ENCODE measurements at regions not wholly inside any gene's neighbourhood (a gene's known extent, or its start where the extent isn't known, plus 50 kb on each side); places are given as distances from the start of the nearest gene placed in this dataset.
A peak's percentile ranks its signal among the peaks of the same experiment; 100 is the strongest.

DNA sequence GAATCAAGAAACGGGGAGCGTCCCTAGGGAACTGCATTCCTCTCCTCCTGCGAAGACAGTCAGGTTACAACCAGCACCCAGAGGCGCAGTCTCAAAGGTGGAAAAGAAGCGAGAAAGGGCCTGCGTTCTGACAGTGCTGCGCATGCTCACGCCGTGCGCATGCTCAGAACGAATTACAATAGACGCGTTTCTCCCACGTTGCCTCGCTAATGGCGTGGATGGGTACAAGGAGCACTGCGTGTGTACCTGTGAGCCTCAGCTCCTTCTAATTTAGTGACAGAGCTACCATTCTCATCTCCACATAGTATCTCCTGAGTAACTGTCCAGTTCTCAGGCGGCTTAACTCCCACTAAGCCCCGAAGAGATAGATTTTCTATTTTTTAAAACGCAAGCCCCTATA lies 448.8 kb downstream of the TXNL1 start:
- Histone ChIP-seq H3K27ac (no peak overlapping the region), H3K27me3 (no peaks in the 10 kb centered on the region), H3K4me1 (replicated peaks in 1 of 2) (peaks cover 0 to 3% of the 10 kb centered on the region in 2 donors), H3K9me3 (replicated peaks in 1 of 3) (no peaks in the 10 kb centered on the region), H3K4me3 (no peak overlapping the region), H3K36me3 (replicated peaks in 1 of 2) (no peaks in the 10 kb centered on the region)
- no peak for DNase-seq
- WGBS, 4 donors = 95 to 97% (median 96%) methylated on average over 20 of the region's 20 CpGs
- no peak for TF ChIP-seq POLR2A (IDR thresholded peaks at IDR 0.05)
- TF ChIP-seq, protein P1, sequence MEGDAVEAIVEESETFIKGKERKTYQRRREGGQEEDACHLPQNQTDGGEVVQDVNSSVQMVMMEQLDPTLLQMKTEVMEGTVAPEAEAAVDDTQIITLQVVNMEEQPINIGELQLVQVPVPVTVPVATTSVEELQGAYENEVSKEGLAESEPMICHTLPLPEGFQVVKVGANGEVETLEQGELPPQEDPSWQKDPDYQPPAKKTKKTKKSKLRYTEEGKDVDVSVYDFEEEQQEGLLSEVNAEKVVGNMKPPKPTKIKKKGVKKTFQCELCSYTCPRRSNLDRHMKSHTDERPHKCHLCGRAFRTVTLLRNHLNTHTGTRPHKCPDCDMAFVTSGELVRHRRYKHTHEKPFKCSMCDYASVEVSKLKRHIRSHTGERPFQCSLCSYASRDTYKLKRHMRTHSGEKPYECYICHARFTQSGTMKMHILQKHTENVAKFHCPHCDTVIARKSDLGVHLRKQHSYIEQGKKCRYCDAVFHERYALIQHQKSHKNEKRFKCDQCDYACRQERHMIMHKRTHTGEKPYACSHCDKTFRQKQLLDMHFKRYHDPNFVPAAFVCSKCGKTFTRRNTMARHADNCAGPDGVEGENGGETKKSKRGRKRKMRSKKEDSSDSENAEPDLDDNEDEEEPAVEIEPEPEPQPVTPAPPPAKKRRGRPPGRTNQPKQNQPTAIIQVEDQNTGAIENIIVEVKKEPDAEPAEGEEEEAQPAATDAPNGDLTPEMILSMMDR (IDR thresholded peaks at IDR 0.05) = no peak
- intact Hi-C loops (cut with DNase I) = no loop called here

- no peaks in the 10 kb centered on the region for H3K9me3 ChIP-seq (replicated peaks in 1 of 3)
- peak; percentile 31 to 77 (median 71) for DNase-seq
- no peaks in the 10 kb centered on the region for H3K27me3 ChIP-seq
- TF ChIP-seq POLR2A (IDR thresholded peaks at IDR 0.05) = no peak
- TF ChIP-seq, protein P1 (IDR thresholded peaks at IDR 0.05) = no peak
- H3K4me1 ChIP-seq (replicated peaks in 1 of 2) = peaks cover 0 to 3% of the 10 kb centered on the region in 2 donors
- no peaks in the 10 kb centered on the region for H3K36me3 ChIP-seq (replicated peaks in 1 of 2)
- no peak overlapping the region for H3K27ac ChIP-seq
- intact Hi-C loops (cut with DNase I) = no loop called here
- WGBS, 4 donors = 60 to 61% (median 61%) methylated on average over 9 of the region's 9 CpGs
- H3K4me3 ChIP-seq = no peak overlapping the region
Measured at GRCh38 chr18:56188529-56189275, 449.7 kb downstream of the TXNL1 start.

DNA sequence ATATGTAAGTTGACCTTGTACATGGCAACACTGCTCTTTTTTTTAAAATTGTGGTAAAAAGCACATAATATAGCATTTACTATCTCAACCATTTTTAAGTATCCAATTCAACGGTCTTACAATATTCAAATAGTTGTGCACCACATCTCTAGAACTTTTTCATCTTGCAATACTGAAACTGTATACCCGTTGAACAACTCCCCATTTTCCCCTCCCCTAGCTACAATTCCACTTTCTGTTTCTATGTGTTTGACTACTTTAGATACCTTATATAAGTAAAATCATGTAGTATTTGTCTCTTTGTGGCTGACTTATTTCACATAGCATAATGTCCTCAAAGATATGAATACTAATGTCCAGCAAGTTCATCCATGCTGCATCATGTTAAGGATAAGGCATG lies 452.1 kb downstream of the TXNL1 start:
- H3K36me3 ChIP-seq (replicated peaks in 1 of 2) = no peaks in the 10 kb centered on the region
- no peak for DNase-seq
- H3K4me3 ChIP-seq = no peak overlapping the region
- intact Hi-C loops (cut with DNase I) = no loop called here
- H3K27ac ChIP-seq = no peak overlapping the region
- H3K4me1 ChIP-seq (replicated peaks in 1 of 2) = peaks cover 0 to 3% of the 10 kb centered on the region in 2 donors
- TF ChIP-seq, protein P1 (IDR thresholded peaks at IDR 0.05) = no peak
- no peak for TF ChIP-seq POLR2A (IDR thresholded peaks at IDR 0.05)
- 83 to 97% (median 90%) methylated on average over 2 of the region's 2 CpGs for WGBS, 4 donors
- H3K27me3 ChIP-seq = no peaks in the 10 kb centered on the region
- no peaks in the 10 kb centered on the region for H3K9me3 ChIP-seq (replicated peaks in 1 of 3)

GRCh38 chr18:56185126-56185525 lies 453.3 kb downstream of the TXNL1 start:
- Histone ChIP-seq H3K4me1 (replicated peaks in 1 of 2) (peaks cover 0 to 3% of the 10 kb centered on the region in 2 donors), H3K27me3 (no peaks in the 10 kb centered on the region), H3K27ac (no peak overlapping the region), H3K9me3 (replicated peaks in 1 of 3) (no peaks in the 10 kb centered on the region), H3K4me3 (no peak overlapping the region), H3K36me3 (replicated peaks in 1 of 2) (no peaks in the 10 kb centered on the region)
- no peak for TF ChIP-seq POLR2A (IDR thresholded peaks at IDR 0.05)
- TF ChIP-seq, protein P1 (IDR thresholded peaks at IDR 0.05) = no peak
- intact Hi-C loops (cut with DNase I) = no loop called here
- 90 to 94% (median 93%) methylated on average over 5 of the region's 5 CpGs for WGBS, 4 donors
- DNase-seq = no peak
